ENCODE measurements at regions not wholly inside any gene's neighbourhood (a gene's known extent, or its start where the extent isn't known, plus 50 kb on each side); places are given as distances from the start of the nearest gene placed in this dataset.

- Histone ChIP-seq H3K27me3 (ENCODE audit: low read length) (no peaks in the 10 kb centered on the region), H2AFZ (ENCODE audit: low read depth, low read length, severe bottlenecking) (no peak overlapping the region), H3K9ac (ENCODE audit: low read length) (no peak overlapping the region), H3K27ac (ENCODE audit: low read depth, low read length) (no peak overlapping the region), H3K9me3 (ENCODE audit: insufficient read depth, low read length) (no peaks in the 10 kb centered on the region), H3K4me2 (ENCODE audit: low read depth, low read length, poor library complexity, severe bottlenecking) (no peak overlapping the region), H3K4me3 (ENCODE audit: insufficient read depth, low read length, poor library complexity, severe bottlenecking) (no peak overlapping the region), H3K36me3 (ENCODE audit: low read length) (no peaks in the 10 kb centered on the region), H3K79me2 (ENCODE audit: insufficient read depth, low read length) (no peaks in the 10 kb centered on the region), H4K20me1 (ENCODE audit: low read depth, low read length) (no peaks in the 10 kb centered on the region), H3K9me2 (replicated peaks; ENCODE audit: insufficient read depth, low read length) (no peaks in the 10 kb centered on the region), H3F3A (ENCODE audit: insufficient read depth) (no peaks in the 10 kb centered on the region)
- TF ChIP-seq CTCF (IDR thresholded peaks at IDR 0.05; ENCODE audit: insufficient read depth, low read length, poor library complexity, severe bottlenecking) (no peak), EZH2phosphoT487 (conservative IDR thresholded peaks at IDR 0.05; ENCODE audit: low read length) (no peak)
Measured at GRCh38 chr10:61186408-61186807, 242.4 kb upstream of the RHOBTB1 start.

- H3K79me2 ChIP-seq (ENCODE audit: insufficient read depth, low read length), result no peaks in the 10 kb centered on the region
- H3K9ac ChIP-seq (ENCODE audit: low read length), result no peak overlapping the region
- H4K20me1 ChIP-seq (ENCODE audit: low read depth, low read length), result no peaks in the 10 kb centered on the region
- no peaks in the 10 kb centered on the region for H3K9me2 ChIP-seq (replicated peaks; ENCODE audit: insufficient read depth, low read length)
- no peaks in the 10 kb centered on the region for H3K36me3 ChIP-seq (ENCODE audit: low read length)
- H3K9me3 ChIP-seq (ENCODE audit: insufficient read depth, low read length), result no peaks in the 10 kb centered on the region
- H3K4me3 ChIP-seq (ENCODE audit: insufficient read depth, low read length, poor library complexity, severe bottlenecking), result no peak overlapping the region
- no peak overlapping the region for H3K27ac ChIP-seq (ENCODE audit: low read depth, low read length)
- TF ChIP-seq CTCF (IDR thresholded peaks at IDR 0.05; ENCODE audit: insufficient read depth, low read length, poor library complexity, severe bottlenecking), result no peak
- TF ChIP-seq EZH2phosphoT487 (conservative IDR thresholded peaks at IDR 0.05; ENCODE audit: low read length), result no peak
- no peak overlapping the region for H3K4me2 ChIP-seq (ENCODE audit: low read depth, low read length, poor library complexity, severe bottlenecking)
- H3F3A ChIP-seq (ENCODE audit: insufficient read depth), result no peaks in the 10 kb centered on the region
- no peak overlapping the region for H2AFZ ChIP-seq (ENCODE audit: low read depth, low read length, severe bottlenecking)
- H3K27me3 ChIP-seq (ENCODE audit: low read length), result no peaks in the 10 kb centered on the region
Measured at GRCh38 chr10:61184429-61184828, 240.4 kb upstream of the RHOBTB1 start.

- no peak overlapping the region for H2AFZ ChIP-seq (ENCODE audit: low read depth, low read length, severe bottlenecking)
- H3K27me3 ChIP-seq (ENCODE audit: low read length), result no peaks in the 10 kb centered on the region
- H3K4me3 ChIP-seq (ENCODE audit: insufficient read depth, low read length, poor library complexity, severe bottlenecking), result no peak overlapping the region
- no peaks in the 10 kb centered on the region for H4K20me1 ChIP-seq (ENCODE audit: low read depth, low read length)
- H3K27ac ChIP-seq (ENCODE audit: low read depth, low read length), result no peak overlapping the region
- H3F3A ChIP-seq (ENCODE audit: insufficient read depth), result no peaks in the 10 kb centered on the region
- no peaks in the 10 kb centered on the region for H3K79me2 ChIP-seq (ENCODE audit: insufficient read depth, low read length)
- no peak for TF ChIP-seq EZH2phosphoT487 (conservative IDR thresholded peaks at IDR 0.05; ENCODE audit: low read length)
- no peak for TF ChIP-seq CTCF (IDR thresholded peaks at IDR 0.05; ENCODE audit: insufficient read depth, low read length, poor library complexity, severe bottlenecking)
- H3K36me3 ChIP-seq (ENCODE audit: low read length), result no peaks in the 10 kb centered on the region
- no peak overlapping the region for H3K4me2 ChIP-seq (ENCODE audit: low read depth, low read length, poor library complexity, severe bottlenecking)
- no peaks in the 10 kb centered on the region for H3K9me3 ChIP-seq (ENCODE audit: insufficient read depth, low read length)
- H3K9ac ChIP-seq (ENCODE audit: low read length), result no peak overlapping the region
- no peaks in the 10 kb centered on the region for H3K9me2 ChIP-seq (replicated peaks; ENCODE audit: insufficient read depth, low read length)
Measured at GRCh38 chr10:61183967-61184366, 240.0 kb upstream of the RHOBTB1 start.

Data from SU-DHL-6 (cell line).